ENCODE measurements at regions not wholly inside any gene's neighbourhood (a gene's known extent, or its start where the extent isn't known, plus 50 kb on each side); places are given as distances from the start of the nearest gene placed in this dataset.
A peak's percentile ranks its signal among the peaks of the same experiment; 100 is the strongest.

DNA sequence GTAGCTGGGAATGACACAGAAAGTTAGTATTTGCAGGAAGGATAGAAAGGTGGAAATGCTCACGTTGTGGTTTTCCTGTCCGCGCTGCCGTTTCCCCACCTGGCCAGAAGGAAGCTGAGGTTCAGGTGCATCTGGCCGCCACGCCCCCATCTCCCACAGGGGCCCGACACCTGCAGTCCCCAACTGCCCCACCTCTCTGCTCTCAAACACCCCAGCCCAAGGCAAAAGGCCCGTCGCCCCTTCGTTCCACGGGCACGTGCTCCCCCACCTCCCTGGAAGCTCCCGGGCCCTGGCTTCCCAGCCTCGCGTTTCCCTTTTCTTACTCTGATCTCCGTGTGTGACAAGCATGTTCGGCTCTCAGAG is 985.1 kb downstream of the BRD1 start:
- DNase-seq: no peak

DNA sequence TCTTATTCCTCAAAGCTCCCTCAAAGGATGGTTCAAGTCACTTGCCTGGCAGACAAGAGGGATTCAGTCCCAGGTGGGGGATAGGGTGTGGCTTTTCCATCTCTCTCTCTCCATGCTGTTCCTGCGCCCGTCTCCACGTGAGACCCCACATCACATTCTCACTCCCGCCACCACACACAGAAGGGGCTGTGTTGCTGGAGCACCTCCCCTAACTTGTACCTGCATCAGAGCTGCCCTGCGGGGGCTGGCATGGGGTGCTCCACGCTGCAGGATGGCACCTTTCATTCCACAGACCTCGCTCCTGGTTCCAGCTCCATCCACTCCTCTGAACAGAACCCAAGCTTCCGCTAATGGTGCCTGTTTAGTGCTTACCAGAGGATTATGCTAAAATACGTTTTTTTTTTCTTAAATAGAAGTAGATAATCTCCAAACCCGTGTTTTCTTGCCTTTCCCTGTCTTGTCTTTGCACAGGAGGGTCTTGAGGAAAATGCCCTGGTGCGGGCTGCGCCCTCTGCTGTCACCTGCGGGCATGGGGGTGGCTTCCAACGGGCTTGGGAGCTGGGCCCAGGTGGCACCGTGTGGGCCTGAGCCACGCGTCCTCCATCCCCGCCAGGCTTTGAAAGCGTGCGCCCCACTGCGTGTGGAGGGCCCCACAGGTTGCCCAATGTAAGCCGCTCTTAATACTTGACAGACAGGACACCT is 985.6 kb downstream of the BRD1 start:
- no peak for DNase-seq

DNA sequence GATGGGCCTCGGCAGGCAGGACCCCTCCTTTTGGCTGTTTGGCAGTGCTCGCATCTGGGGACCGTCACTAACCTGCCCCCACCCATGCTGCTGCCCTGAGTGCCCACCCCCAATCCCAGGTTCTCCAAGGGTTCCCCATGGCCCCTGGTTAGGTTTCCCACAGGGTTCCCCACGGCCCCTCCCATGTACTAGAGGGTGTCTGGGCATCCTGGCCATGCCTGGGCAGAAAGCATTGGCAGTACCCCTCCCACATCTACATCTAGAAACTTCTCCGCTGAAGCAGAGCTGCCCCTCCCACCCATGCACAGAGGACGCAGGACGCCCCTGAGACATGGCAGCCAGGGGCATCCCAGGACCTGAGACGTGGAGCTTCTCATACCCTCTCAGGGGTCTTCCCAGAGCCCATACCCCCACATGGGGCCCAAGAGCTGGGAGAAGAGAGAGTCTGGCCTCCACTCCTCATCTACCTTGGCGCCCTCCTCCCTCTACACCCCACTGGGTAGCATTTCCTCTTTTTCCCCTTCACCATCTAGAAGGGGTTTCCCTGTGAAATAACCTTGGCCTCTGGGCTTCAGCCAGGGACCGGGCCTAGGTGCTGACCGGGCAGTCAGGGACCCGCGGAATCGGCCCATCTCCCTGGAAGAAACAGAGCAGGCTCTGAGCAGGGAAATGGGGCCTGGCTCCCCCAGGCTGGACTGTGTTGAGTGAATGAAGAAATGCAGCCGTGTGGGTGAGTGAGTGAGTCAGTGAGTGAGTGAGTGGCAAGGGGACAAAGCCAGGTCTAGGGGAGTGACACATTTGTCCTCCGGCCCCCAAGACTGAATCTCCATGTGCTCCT is 987.3 kb downstream of the BRD1 start:
- no peak for DNase-seq

DNA sequence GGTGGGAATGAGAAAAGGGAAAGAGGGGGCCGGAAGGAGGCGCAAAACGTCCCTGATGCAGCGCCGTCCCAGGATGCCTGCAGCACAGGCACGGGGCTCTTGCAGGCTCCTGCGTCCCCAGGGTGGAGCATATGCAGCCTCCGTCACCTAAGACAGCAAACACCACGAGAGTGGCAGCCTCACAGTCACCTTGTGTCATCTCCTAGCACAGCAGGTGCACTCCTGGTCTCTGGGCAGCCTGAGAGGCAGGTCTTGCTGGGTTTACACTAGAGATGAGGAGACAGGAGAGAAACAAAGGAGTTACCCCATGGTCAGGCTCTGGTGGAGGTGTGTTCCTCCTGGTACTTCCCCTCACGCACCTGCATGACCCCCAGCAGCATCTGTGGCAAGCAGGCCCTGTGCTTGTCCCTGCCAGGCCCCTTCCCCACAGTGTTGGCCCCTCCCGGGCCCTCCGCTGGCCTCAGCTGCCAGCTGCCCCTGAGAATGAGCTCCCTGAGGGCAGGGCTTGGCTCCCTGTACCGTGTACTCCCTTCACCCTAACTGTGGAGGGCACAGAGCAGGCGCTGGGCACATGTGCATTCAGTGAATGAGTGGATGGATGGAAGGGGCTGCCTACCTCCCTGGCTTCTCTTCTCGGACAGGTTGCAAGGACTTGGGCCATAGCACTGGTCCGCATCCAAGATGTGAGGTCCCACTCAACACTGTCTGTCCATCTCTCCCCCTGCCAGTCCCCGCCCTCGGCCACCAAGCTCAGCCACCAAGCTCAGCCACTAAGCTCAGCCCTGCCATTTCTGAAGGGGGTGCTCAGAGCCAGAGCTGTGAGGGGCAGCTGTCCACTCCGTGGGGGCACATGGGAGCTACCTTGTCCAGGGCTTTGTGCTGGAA is 988.6 kb downstream of the BRD1 start:
- no peak for DNase-seq

DNA sequence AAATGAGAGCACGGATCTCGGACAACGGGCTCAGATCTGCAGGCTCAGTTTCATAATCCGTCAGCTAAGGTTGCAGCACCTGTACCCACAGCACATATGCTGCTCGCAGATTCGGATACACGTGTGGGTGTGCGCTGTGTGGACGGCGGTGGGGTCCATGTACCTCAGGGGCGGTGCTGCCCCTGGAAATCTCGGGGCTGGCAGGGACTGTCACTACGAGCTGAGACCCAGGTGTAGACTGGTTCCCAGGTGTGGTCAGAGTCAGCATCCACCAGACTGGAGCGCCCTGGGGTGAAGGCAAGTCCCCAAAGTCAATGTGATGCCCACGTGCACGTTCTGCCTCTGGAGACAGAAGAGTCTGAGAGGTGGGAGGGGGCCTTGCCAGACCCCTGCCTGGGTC is 989.3 kb downstream of the BRD1 start:
- no peak for DNase-seq

DNA sequence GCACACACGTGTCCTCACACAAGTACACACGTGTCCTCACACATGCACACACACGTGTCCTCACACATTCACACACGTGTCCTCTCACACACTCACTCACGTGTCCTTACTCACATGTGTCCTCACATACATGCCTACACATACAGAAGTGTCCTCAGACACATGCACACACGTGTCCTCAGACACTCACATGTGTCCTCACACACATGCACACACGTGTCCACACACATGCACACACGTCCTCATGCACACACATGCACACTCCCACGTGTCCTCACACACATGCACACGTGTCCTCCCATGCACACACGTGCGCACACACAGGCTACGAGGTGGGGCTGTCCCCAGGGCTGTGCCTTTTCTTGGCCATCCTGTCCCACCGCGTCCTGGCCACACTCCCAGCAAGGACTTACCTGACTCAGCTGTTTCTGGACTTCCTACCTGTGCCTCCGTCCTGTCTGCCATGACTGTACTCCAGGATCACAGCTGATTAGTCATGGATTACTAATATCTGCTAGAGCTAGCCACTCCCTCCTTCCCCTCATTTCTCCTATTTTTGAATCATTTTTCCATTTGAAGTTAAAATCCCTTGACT is 990.2 kb downstream of the BRD1 start:
- no peak for DNase-seq

DNA sequence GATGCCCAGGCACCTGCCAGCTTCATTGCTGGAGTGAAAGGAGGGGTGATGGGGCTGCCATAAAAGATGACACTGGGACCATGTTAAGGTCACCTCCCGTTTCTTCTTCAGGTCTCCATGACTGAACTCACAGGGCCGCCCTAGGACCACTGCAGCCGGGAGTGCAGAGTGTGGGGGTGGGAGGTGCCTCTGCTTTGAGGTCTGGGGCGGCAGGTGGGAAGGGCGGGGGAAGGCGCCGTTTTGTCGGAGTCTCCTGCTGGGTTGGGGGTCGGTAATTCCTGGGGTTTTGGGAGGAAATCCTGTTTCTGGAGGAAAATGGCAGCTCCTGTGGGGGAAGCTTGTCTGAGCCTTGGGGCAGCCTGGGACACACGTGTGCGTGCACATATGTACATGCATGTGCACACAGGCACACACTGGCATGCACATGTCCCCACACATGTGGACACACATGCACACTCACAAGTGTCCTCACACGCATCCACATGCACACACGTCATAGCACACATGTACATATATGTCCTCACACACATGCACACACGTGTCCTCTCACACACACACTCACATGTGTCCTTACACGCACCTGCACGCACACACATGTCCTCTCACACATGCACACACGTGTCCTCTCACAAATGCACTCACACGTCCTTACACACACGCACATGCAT is 990.9 kb downstream of the BRD1 start:
- DNase-seq: no peak

DNA sequence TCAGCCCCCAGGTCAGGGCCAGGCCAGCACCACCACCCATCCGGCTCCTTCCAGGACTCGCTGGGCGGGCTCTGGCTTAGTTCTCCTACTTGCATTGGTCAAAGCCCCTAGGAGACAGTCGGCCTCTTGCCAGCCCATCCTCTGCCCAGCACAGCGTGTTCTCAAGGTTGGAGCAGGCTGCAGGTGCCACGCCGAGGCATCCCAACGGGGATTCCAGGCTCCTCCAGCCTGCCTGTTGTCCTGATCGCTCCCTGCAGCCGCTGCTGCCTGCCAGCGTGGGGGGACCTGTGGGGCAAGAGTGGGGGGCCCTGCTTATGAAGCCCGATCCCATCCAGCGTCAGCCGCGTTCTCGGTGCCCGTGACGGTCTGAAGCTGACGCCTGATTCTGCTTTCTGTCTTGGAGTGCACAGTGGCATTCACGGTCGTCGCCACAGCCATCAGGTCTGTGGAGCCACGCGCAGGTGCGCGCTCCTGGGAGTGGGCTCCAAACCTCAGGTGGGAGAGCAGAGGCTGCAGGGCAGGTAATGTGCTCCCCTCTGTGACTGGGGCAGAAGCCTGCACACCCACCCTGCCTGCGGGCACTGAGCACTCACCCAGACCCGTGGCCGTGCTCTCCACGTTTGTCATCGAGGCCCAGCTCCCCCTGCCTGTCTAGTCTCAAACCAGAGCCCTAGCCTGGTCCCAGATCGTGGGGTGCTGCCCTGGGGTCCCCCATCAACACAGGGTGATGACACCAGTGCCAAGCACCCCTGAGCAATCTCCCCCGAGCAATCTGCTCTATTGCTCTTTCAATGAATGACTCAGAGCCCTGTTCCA is 991.6 kb downstream of the BRD1 start:
- DNase-seq: no peak

DNA sequence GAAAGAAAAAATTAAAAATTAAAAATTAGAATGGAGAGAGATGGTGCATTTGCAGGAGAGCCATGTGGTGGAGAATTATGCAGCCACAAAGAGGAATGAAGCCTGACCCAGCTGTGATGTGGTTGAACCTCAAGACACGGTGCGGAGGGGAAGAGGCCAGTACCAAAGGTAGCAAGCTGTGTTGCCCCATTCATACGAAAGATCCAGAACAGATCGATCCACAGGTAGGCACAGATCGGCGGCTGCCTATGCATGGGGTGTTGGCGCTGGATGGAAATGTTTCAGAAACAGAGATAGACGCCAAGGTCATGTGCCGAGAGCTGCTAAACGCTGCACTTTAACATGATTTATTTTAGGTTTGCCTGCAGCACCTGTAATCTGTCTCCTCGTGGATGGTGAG is 992.3 kb downstream of the BRD1 start:
- no peak for DNase-seq

DNA sequence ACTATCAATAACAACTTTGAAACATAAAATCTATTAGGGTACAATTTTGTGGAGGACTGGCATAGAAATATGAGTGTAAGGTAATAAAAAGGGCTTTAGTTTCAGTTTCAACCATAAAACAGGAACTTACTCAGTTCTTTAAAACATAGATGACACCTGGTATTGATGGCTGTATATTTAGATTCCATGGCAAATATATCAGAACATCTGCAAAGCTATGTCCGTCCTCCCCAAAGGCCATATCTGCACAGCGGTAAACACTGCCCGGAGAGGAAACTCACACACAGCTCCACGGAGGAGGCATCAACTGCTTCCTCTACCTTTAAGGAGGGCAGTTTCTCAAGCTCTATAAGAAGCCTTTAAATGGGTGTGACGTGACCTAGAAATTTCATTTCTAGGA is 993.3 kb downstream of the BRD1 start:
- no peak for DNase-seq

DNA sequence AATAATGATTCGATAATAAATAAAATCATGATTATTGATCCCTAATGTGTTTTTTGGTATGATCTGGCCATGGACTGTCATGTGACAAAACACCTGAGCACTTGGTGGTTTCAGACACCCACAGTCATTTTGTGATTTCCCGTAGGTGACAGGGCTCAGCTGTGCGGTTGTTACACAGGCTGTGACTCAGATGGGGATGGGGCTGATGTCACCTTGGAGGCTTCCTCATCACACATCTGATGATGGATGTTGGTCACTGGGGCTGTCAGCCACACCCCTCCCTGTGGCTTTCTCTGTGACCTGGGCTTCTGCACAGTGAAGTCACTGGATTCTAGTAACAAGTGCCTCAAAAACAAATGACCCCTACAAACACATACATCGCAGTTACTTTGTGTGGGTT is 995.1 kb downstream of the BRD1 start:
- DNase-seq: peak in 2 of 4 experiments; percentile 14 to 15

DNA sequence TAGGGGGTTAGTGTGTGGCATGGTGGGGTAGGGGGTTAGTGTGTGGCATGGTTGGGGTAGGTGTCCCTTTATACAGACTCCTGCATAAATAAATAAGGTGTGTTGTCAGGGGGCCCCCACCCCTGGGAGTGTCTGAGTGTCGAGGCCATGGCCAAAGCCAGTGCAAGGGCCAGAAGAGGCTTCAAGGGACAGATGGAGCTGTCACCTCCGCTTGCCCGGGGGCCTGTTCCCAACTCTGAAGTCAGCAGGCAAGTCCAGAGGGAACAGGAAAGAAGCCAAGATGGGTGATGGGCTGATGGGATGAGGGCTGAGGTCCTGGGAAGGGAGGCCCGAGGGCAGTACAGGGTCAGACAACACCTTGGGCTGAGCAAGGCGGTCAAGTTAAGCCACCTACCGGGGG is 997.8 kb downstream of the BRD1 start:
- no peak for DNase-seq

DNA sequence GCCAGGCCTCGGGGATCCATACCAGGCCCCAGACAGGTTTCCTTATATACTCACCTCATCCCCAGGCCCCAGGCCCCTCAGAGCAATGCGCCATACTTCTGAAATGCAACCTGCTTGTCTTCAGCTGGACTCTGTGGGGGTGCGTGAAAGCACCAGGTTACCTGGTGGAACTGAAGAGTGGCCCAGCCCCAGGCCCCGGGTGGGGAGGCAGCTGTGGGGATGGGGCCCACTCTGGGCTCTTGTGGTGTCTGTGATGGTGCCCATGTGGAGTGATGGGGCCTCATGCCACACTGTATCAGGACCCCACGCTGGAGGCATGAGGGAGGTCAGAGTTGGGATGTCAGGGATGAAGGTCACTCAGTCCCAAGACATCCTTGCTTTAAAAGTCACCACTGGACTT is 999.0 kb downstream of the BRD1 start:
- no peak for DNase-seq

DNA sequence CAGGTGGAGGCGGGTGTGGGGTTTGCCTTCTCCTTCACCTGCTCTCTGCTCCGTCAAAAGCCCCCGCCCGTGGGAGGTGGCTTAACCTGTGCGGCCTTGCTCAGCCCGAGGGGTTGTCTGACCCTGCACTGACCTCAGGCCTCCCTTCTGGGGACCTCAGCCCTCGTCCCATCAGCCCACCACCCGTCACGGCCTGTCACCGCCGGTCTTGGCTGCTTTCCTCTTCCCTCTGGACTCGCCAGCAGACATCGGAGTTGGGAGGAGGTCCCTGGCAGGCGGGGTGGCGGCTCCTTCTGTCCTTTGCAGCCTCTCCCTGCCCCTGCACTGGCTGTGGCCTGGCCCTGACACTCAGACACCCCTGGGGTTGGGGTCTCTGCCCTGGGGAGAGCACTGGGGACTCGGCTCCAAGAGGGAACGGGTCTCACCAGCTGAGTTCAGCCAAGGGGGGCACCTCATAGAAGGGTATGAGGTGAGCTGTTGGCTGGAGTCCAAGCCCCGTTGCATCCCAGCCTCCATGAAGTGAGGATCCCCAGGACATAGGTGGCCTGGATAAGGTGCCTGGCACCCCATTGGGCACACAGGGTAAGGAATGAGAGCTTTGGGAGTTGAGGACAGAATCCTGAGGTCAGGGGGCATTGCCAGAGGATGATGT is 999.6 kb downstream of the BRD1 start:
- DNase-seq: no peak

DNA sequence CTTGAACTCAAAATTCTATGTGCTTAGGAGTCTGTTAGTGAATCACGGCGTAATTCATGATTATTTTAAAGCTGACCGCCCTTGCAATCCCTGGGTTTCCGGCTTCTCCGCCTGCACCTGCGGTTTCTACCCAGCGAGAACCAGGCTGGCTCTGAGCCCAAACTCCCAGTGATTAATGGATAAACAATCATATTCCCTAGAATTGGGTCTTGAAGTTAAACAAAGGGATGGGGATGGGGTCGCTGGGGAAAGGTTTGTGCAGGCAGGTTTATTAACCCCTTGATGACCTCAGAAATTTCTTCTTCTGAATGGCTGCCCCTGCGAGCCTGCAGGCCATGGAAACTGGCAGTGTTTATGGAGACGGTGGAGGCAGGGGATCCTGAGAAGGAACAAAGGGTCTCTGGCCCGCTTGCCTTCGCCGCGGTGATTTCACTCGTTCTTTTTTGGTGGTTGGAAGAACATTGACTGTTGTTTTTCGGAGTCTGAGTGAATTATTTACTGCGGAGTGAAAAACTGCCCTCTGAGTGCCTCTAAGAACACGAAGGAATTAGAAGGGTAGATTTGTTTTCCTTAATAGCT is 1000.3 kb downstream of the BRD1 start:
- DNase-seq: no peak

DNA sequence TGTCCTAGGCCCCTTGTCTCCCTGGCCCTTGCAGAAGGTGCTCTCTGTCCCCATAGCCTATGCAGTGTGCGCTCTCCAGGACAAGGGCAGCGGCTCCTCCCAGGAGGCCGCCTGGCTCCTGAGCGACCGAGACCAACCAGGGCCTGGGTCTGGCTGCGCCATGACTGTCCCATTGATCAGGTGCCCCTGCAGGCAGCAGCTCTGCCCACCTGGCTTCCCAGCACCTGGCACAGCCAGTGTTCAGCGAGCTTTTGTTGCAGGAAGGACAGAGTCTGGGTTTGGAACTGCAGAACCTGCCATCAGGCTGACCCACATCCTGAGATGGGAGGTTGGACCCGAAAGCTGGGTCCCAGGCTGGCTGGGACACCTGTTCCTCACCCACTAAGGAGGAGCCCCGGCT is 1001.1 kb downstream of the BRD1 start:
- no peak for DNase-seq

DNA sequence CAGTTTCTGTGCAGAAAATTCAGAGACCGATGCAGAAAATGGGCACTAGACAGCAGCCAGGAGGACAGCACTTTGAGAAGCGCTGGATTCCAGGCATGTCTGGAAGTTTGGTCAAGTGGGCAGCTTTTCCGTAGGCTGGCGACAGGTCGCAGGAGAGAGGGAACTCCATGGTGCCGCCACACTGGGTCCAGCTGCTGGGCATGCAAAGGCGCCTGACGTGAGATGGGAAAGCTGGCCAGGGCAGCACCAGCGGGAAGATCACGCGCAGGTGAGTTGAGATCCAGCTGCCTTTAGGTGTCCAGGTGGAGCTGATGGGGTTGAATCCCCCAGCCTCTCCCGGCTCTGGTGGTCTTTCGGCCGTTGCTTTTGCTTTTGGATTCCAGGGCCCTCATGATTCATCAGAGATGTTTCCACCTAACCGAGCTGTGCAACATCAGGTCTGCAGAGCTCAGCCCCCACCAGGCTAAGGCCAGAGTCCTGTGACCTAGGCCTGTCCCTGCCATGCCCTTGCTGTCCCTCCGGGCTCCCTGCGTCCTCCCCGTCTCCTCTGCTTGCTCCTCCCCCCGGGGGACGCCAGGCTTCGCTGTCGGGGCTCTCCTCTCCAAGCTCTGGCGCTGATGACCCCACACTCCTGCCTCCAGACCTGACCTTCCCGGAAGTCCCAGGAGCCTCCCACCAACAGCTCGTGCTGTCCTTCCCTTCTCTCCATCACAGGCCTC is 1001.7 kb downstream of the BRD1 start:
- DNase-seq: no peak

DNA sequence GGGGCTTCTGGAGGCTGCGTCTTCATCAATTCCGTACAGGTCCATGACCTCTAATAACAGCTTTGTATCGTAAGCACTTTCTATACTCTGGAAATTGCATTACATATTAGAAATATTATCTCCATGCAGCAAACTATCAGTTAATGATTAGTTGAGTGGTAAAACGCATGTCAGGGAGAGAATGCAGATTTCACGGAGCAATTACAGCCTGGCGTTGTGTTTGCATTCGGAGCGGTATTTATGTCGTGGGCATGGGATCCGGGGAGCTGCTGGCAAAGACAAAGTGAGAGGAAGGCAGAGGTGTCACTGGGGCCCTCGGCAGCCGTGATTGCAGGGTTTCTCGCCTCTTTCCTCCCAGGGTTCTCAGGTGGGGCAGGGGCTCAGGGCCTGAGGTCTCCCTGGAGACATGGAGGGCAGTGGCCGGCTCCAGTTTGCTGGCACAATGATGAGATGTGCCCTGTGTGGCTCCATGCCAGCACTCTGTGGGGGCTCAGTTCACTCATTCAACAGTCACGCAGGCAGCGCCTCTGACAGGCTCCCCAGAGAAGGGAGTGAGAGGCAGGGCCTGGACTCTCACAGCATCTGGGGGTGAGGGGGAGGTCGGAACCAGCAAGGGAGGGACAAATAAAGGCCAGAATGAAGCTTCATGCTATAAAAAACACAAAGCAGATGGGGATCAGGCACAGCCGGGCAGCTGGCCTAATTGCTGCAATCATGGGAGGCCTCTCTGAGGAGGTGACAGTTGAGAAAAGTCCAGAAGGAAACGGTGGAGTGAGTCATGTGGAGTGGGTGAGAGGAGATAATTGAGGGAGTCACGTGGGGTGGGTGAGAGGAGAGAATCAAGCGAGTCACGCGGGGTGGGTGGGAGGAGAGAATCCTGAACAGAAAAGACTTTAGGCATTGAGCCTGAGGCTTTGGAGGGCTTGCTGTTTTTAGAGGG is 1002.7 kb downstream of the BRD1 start:
- DNase-seq: peak in 3 of 4 experiments; percentile 28 to 29 (median 28)

DNA sequence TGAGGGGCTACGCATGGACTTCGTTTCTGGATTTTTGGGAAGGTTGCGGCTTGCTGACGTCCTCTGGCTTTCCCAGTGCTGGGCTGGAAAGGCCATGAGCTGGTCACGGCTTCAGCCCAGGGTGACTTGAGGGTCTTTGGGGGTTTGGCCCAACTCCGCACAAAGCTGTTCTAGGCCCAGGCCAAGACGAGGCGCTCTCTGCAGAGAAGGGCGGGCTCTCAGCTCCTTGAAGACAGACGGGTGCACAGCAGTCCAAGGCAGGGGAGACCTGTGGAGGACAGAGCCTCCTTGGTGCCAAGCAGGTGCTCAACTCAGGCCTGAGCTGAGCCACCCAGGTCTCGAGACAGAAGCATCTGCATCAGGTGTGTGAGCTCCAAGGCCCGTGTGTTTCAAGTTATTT is 1003.7 kb downstream of the BRD1 start:
- no peak for DNase-seq
